ENCODE measurements at regions not wholly inside any gene's neighbourhood (a gene's known extent, or its start where the extent isn't known, plus 50 kb on each side); places are given as distances from the start of the nearest gene placed in this dataset.

DNA sequence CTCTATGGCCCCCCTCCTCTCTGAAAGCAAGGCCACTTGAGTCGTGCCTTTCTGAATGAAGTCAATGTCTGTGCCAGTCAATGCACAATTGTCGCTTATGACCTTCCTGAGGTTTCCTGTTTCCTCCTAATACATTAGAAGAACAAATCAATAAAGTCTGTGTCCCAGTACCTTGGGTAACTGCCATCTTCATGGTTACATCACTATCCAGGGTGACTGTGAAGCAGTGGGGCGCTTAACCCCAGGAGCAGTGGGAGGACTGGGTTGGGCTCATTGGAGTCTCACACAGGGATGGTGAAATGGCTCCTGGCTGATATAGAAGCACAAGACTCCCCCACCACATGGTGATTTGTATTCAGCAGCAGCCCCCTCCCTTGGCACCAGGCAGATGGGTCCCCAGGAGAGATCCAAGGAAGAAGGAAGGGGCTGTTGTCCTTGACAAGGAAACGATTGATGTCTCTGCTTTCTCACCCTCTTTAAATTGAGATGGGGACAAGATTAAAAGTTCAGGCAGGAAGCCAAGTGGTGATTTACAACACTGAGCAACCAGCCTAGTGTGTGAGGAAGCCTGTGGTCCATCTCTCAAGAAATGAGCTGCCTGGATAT is 261.9 kb upstream of the ZNF462 start:
- no peak overlapping the region for H3K4me2 ChIP-seq (ENCODE audit: insufficient read depth in 1 of 2, low read depth in 2 of 2, low read length in 2 of 2)
- no peak overlapping the region for H3K14ac ChIP-seq (ENCODE audit: insufficient read length)
- no peaks in the 10 kb centered on the region for H3K79me2 ChIP-seq (ENCODE audit: control insufficient read depth in 1 of 2, insufficient read depth in 2 of 2, low read length in 2 of 2)
- H3K27ac ChIP-seq (ENCODE audit: low read depth, low read length): no peak overlapping the region
- no peak overlapping the region for H3K56ac ChIP-seq (replicated peaks; ENCODE audit: insufficient read length, low read depth, low read length)
- H3K4me1 ChIP-seq (replicated peaks in 1 of 4; ENCODE audit: control insufficient read depth in 3 of 4, insufficient read depth in 4 of 4, low read length in 3 of 4): no peaks in the 10 kb centered on the region
- H3K23ac ChIP-seq (ENCODE audit: insufficient read length): no peak overlapping the region
- no peak overlapping the region for H2BK15ac ChIP-seq (ENCODE audit: low read length)
- 88% methylated on average over 4 of the region's 4 CpGs; no CpG with 5 or more reads in 1 of the 2 experiments for WGBS, 2 experiments (ENCODE audit: extremely low coverage in 1 of 2, insufficient coverage in 1 of 2, insufficient read length in 1 of 2, insufficient replicate concordance in 2 of 2, low coverage in 1 of 2, low lambda C conversion rate in 2 of 2, missing lambda C conversion rate in 1 of 2)
- H3K4me3 ChIP-seq (ENCODE audit: extremely low read depth in 1 of 4, insufficient read depth in 2 of 4, low read depth in 3 of 4, low read length in 4 of 4): no peak overlapping the region
- H3K27me3 ChIP-seq (replicated peaks in 1 of 4; ENCODE audit: control insufficient read depth in 3 of 4, extremely low read depth in 1 of 4, insufficient read depth in 3 of 4, low read length in 3 of 4): no peaks in the 10 kb centered on the region
- no peak overlapping the region for H3K18ac ChIP-seq (ENCODE audit: extremely low read depth, low read length)
- no peak overlapping the region for H3K9ac ChIP-seq (replicated peaks in 1 of 4; ENCODE audit: extremely low read depth in 1 of 4, low read depth in 3 of 4, low read length in 3 of 4)
- CTCF ChIA-PET (ENCODE audit: partially characterized antibody): no interaction called here
- FAIRE-seq: no peak
- H3K79me1 ChIP-seq (ENCODE audit: low read depth, low read length): no peaks in the 10 kb centered on the region
- H2BK12ac ChIP-seq (ENCODE audit: low read depth, low read length): no peak overlapping the region
- no peak overlapping the region for H3K4ac ChIP-seq (replicated peaks; ENCODE audit: insufficient read length, low read depth, low read length)
- DNase-seq (ENCODE audit: low read depth in 1 of 2, low spot score in 2 of 2): no peak
- H3K36me3 ChIP-seq (ENCODE audit: control insufficient read depth in 2 of 4, insufficient read depth in 4 of 4, low read length in 3 of 4): no peaks in the 10 kb centered on the region
- no peak overlapping the region for H2BK20ac ChIP-seq (ENCODE audit: low read length)
- H2AFZ ChIP-seq (ENCODE audit: low read length): no peak overlapping the region
- H2BK120ac ChIP-seq (replicated peaks; ENCODE audit: low read depth, low read length): no peak overlapping the region
- H4K8ac ChIP-seq (ENCODE audit: extremely low read depth, insufficient read depth, low read length): no peak overlapping the region
- peaks cover 7 to 15% of the 10 kb centered on the region in 2 experiments for H3K9me3 ChIP-seq (ENCODE audit: insufficient read depth in 2 of 2, low read depth in 1 of 2, low read length in 1 of 2)
- TF ChIP-seq ZNF274 (IDR thresholded peaks at IDR 0.05; ENCODE audit: borderline replicate concordance, extremely low read depth, low read length): no peak
- H4K5ac ChIP-seq (ENCODE audit: insufficient read length, low read depth, low read length): no peak overlapping the region
- no peaks in the 10 kb centered on the region for H3K23me2 ChIP-seq (ENCODE audit: low read depth, low read length)
- no peak overlapping the region for H4K91ac ChIP-seq (replicated peaks; ENCODE audit: insufficient read length, low read length)
- POLR2A ChIA-PET (ENCODE audit: partially characterized antibody): no interaction called here
- no peaks in the 10 kb centered on the region for H4K20me1 ChIP-seq (replicated peaks in 1 of 2; ENCODE audit: control insufficient read depth in 1 of 2, insufficient read depth in 2 of 2, low read length in 2 of 2)
- no peak overlapping the region for H2BK5ac ChIP-seq (ENCODE audit: low read depth, low read length)
- H2AK5ac ChIP-seq (ENCODE audit: low read depth, low read length): no peak overlapping the region

Data from H1 (cell line).